NT2/D1 (cell line): ENCODE measurements at regions not wholly inside any gene's neighbourhood (a gene's known extent, or its start where the extent isn't known, plus 50 kb on each side); places are given as distances from the start of the nearest gene placed in this dataset.

Source experiments
- DNase-seq: peaks from one replicate; pipeline ENCODE4 v3.0.0-alpha.2; 2011; ENCODE audit warnings: low read depth, low spot score
- H3K27me3 ChIP-seq: 2 replicates; pipeline ENCODE4 v1.6.0; 2011; ENCODE audit warnings: mild to moderate bottlenecking; ENCODE audit not compliant: insufficient read length, insufficient read depth
- H3K36me3 ChIP-seq: 2 replicates; pipeline ENCODE4 v1.6.1; 2011; ENCODE audit warnings: mild to moderate bottlenecking, low read length, mixed read lengths; ENCODE audit not compliant: insufficient read depth, insufficient read length
- H3K4me1 ChIP-seq: 2 replicates; pipeline ENCODE4 v1.5.1; 2011; ENCODE audit not compliant: insufficient read depth, insufficient read length
- H3K4me3 ChIP-seq: 2 replicates; pipeline ENCODE4 v1.5.1; 2011; ENCODE audit warnings: low read depth; ENCODE audit not compliant: insufficient read length
- H3K9ac ChIP-seq: 2 replicates; pipeline ENCODE4 v1.6.0; 2011; ENCODE audit warnings: low read depth; ENCODE audit not compliant: insufficient read length
- H3K9me3 ChIP-seq: 2 replicates; pipeline ENCODE4 v1.5.1; 2011; ENCODE audit warnings: mild to moderate bottlenecking, low read length; ENCODE audit not compliant: insufficient read depth
- SUZ12 ChIP-seq: IDR thresholded peaks from 2 replicates; pipeline ENCODE4 v1.6.1; 2011; ENCODE audit not compliant: insufficient read length, insufficient read depth; ENCODE audit errors: extremely low read depth
- YY1 ChIP-seq: IDR thresholded peaks from 2 replicates; pipeline ENCODE4 v1.6.1; 2011; ENCODE audit not compliant: insufficient read length, insufficient read depth
- ZNF274 ChIP-seq: IDR thresholded peaks from 2 replicates; pipeline ENCODE4 v1.6.1; 2011; ENCODE audit warnings: mild to moderate bottlenecking, low read depth, low read length

GRCh38 chr1:101360506-101360905, 123.7 kb downstream of the S1PR1 start:
- H3K27me3 ChIP-seq, result no peaks in the 10 kb centered on the region
- H3K9me3 ChIP-seq, result no peaks in the 10 kb centered on the region
- no peaks in the 10 kb centered on the region for H3K36me3 ChIP-seq
- DNase-seq, result no peak
- H3K4me1 ChIP-seq, result no peaks in the 10 kb centered on the region
- H3K4me3 ChIP-seq, result no peak overlapping the region
- no peak overlapping the region for H3K9ac ChIP-seq
- TF ChIP-seq ZNF274 (no peak), YY1 (no peak), SUZ12 (no peak)

DNA sequence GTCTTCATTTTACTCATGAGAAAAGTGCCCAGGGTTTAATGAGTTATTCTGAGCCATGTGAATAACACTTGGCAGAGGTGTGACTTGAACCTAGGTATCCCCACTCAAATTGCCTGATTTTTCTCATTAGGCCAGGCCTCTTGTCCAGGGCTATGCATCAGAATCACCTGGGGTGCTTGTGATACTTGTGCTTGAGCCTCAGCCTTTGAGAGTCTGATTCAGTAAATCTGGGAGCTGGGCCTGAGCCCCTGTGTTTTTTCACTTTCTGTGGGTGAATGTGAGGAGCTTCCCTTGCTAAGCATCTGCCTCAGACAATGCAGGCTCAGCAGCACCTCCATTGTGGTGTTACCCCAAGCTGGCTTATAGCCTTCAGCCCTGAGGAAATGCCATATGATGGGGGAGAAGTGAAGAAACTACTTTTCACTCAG, 127.1 kb downstream of the S1PR1 start:
- DNase-seq, result no peak
- H3K36me3 ChIP-seq, result no peaks in the 10 kb centered on the region
- no peak for TF ChIP-seq YY1
- TF ChIP-seq ZNF274, result no peak
- TF ChIP-seq SUZ12, result no peak
- no peak overlapping the region for H3K4me3 ChIP-seq
- H3K27me3 ChIP-seq, result no peaks in the 10 kb centered on the region
- H3K9ac ChIP-seq, result no peak overlapping the region
- no peaks in the 10 kb centered on the region for H3K9me3 ChIP-seq
- no peaks in the 10 kb centered on the region for H3K4me1 ChIP-seq

- DNase-seq, result no peak
- Histone ChIP-seq H3K9ac (no peak overlapping the region), H3K27me3 (no peaks in the 10 kb centered on the region), H3K4me3 (no peak overlapping the region), H3K9me3 (no peaks in the 10 kb centered on the region), H3K36me3 (no peaks in the 10 kb centered on the region), H3K4me1 (no peaks in the 10 kb centered on the region)
- TF ChIP-seq ZNF274, result no peak
- no peak for TF ChIP-seq SUZ12
- no peak for TF ChIP-seq YY1
Measured at GRCh38 chr1:101364370-101365120, 127.7 kb downstream of the S1PR1 start.

GRCh38 chr1:101365186-101365585, 128.4 kb downstream of the S1PR1 start:
- H3K9ac ChIP-seq, result no peak overlapping the region
- DNase-seq, result no peak
- H3K9me3 ChIP-seq, result no peaks in the 10 kb centered on the region
- H3K36me3 ChIP-seq, result no peaks in the 10 kb centered on the region
- no peaks in the 10 kb centered on the region for H3K4me1 ChIP-seq
- no peaks in the 10 kb centered on the region for H3K27me3 ChIP-seq
- H3K4me3 ChIP-seq, result no peak overlapping the region
- TF ChIP-seq ZNF274 (no peak), SUZ12 (no peak), YY1 (no peak)

DNA sequence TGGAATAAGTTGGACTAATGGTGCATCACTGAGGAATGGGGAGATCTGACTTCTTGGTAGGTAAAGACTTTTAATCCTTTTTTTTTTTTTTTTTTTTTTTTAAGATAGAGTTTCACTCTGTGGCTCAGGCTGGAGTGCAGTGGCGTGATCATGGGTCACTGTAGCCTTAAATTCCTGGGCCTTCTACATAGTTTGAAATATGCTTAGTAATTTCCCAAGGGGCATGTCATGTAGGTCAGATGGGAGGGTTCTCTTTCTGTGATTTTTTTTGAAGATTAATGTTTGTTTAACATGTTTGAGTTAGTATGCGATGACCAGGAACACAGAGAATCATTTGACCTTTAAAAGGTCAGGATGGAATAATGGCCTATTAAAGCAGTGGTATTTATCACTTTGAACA, 129.1 kb downstream of the S1PR1 start:
- no peak overlapping the region for H3K9ac ChIP-seq
- no peaks in the 10 kb centered on the region for H3K36me3 ChIP-seq
- H3K27me3 ChIP-seq, result no peaks in the 10 kb centered on the region
- no peaks in the 10 kb centered on the region for H3K9me3 ChIP-seq
- H3K4me1 ChIP-seq, result no peaks in the 10 kb centered on the region
- no peak for DNase-seq
- no peak for TF ChIP-seq YY1
- TF ChIP-seq SUZ12, result no peak
- no peak for TF ChIP-seq ZNF274
- no peak overlapping the region for H3K4me3 ChIP-seq

DNA sequence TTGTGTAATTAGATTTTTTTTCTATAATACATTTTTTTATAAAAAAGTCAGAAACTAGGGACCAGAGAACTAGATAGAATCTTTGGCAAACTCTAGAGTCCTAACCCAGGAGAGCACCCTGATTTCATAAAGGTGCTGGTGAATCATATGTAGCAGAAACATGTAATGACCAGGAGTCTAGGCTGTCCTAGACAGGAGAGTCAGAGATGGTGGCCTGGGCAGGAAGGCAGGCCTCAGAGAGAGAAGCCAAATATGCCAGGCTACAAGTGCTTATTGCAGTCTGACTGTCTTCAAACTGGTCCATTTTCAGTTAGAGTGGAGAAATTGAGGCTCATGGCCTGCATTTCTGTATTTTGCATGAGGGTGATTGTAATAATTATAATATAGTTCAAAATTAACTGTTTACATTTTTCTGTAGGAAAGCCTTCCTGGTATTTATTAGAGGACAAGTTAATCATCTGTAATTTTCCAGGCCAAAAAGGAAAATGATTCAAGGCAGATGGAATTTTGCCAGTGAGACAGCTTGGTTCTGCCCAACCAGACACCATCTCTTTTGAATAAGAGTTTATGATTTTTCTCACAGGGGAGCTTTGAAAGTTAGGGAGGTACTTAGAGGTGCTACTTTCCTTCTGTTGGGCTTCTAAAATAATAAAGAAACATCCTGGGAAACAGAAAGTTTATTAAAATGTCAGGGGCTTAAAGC, 129.8 kb downstream of the S1PR1 start:
- Histone ChIP-seq H3K36me3 (no peaks in the 10 kb centered on the region), H3K4me3 (no peak overlapping the region), H3K9me3 (no peaks in the 10 kb centered on the region), H3K27me3 (no peaks in the 10 kb centered on the region), H3K4me1 (no peaks in the 10 kb centered on the region), H3K9ac (no peak overlapping the region)
- TF ChIP-seq SUZ12 (no peak), ZNF274 (no peak), YY1 (no peak)
- DNase-seq, result no peak

DNA sequence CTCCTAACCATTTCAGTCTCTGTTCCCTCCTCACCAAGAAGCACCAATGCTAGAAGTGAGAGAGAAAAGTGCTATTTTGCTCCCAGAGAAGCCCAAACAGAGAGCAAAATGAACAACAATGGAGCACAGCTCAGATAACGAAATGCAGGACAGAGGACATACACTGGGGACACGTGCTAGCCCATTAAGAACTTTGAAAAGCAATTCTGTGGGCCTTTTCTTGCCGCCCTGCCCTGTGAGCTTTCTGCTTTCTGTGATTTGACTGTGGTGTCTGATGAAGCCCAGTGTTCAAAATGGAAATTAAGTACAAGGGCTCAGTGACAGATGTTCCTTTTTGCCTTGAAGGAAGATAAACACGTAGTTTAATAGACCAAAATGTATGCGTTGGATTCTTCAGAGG, 130.8 kb downstream of the S1PR1 start:
- Histone ChIP-seq H3K4me3 (no peak overlapping the region), H3K4me1 (no peaks in the 10 kb centered on the region), H3K36me3 (no peaks in the 10 kb centered on the region), H3K27me3 (no peaks in the 10 kb centered on the region), H3K9me3 (no peaks in the 10 kb centered on the region), H3K9ac (no peak overlapping the region)
- TF ChIP-seq ZNF274 (no peak), SUZ12 (no peak), YY1 (no peak)
- no peak for DNase-seq
